ENCODE measurements at regions not wholly inside any gene's neighbourhood (a gene's known extent, or its start where the extent isn't known, plus 50 kb on each side); places are given as distances from the start of the nearest gene placed in this dataset.

DNA sequence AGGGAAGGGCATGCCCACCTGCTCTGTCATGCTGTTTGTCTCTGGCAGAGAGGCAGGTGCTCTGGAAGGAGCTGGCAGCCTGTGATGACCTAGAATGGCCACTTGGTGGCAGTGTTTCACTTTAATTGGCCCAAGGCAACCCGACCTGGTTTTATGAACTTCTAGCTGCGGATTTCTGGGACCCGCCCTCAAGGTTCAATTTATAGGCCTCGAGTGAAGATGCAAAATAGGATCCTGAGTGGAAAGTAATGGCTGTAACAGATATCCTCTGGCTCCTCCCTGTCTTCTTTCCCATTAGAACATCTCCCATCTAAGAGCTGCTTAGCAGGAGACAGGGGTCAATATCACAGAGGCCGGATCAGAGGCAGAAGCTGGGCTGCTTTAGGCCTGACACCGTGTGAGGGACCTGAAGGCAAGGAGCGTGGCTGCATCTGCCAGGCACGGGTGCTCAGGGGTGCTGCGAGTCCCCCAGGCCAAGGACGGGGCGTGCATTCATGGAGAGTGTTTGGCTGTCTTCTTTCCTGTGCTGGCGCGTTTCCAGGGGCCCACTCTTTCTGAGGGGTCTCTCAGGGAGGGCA lies 56.7 kb upstream of the SLC28A3 start:
- TF ChIP-seq NRL (CRISPR knock-in tag; IDR thresholded peaks at IDR 0.05; ENCODE audit: borderline replicate concordance) (no peak), BCL6 (CRISPR knock-in tag; IDR thresholded peaks at IDR 0.05) (no peak), STAG1 (CRISPR knock-in tag; IDR thresholded peaks at IDR 0.05) (peak; percentile 88), SMC3 (IDR thresholded peaks at IDR 0.05; ENCODE audit: low read length) (peak; percentile 81), RAD21 (CRISPR knock-in tag; IDR thresholded peaks at IDR 0.05) (peak; percentile 82)
- TF ChIP-seq, protein P1, sequence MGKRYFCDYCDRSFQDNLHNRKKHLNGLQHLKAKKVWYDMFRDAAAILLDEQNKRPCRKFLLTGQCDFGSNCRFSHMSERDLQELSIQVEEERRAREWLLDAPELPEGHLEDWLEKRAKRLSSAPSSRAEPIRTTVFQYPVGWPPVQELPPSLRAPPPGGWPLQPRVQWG (CRISPR knock-in tag; IDR thresholded peaks at IDR 0.05; ENCODE audit: borderline replicate concordance, low read depth) = no peak
- TF ChIP-seq, protein P2, sequence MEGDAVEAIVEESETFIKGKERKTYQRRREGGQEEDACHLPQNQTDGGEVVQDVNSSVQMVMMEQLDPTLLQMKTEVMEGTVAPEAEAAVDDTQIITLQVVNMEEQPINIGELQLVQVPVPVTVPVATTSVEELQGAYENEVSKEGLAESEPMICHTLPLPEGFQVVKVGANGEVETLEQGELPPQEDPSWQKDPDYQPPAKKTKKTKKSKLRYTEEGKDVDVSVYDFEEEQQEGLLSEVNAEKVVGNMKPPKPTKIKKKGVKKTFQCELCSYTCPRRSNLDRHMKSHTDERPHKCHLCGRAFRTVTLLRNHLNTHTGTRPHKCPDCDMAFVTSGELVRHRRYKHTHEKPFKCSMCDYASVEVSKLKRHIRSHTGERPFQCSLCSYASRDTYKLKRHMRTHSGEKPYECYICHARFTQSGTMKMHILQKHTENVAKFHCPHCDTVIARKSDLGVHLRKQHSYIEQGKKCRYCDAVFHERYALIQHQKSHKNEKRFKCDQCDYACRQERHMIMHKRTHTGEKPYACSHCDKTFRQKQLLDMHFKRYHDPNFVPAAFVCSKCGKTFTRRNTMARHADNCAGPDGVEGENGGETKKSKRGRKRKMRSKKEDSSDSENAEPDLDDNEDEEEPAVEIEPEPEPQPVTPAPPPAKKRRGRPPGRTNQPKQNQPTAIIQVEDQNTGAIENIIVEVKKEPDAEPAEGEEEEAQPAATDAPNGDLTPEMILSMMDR (CRISPR knock-in tag; IDR thresholded peaks at IDR 0.05) = peak; percentile 85
- TF ChIP-seq, protein P3, sequence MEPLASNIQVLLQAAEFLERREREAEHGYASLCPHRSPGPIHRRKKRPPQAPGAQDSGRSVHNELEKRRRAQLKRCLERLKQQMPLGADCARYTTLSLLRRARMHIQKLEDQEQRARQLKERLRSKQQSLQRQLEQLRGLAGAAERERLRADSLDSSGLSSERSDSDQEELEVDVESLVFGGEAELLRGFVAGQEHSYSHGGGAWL (CRISPR knock-in tag; IDR thresholded peaks at IDR 0.05) = no peak
- Histone ChIP-seq H3K27me3 (ENCODE audit: control insufficient read depth in 1 of 2, insufficient read depth in 2 of 2, low read length in 2 of 2) (no peaks in the 10 kb centered on the region), H3K9ac (ENCODE audit: insufficient read depth, low read depth, low read length) (no peak overlapping the region), H3K79me2 (ENCODE audit: insufficient read depth, low read length) (no peaks in the 10 kb centered on the region), H3K27ac (ENCODE audit: extremely low read length, insufficient read depth, low read length) (no peak overlapping the region), H3K9me3 (ENCODE audit: low read length) (no peaks in the 10 kb centered on the region), H3K4me3 (replicated peaks in 1 of 3; ENCODE audit: insufficient read depth in 1 of 3, low read depth in 2 of 3, low read length in 3 of 3) (no peak overlapping the region), H4K20me1 (ENCODE audit: insufficient read depth, low read length) (no peaks in the 10 kb centered on the region), H2AFZ (ENCODE audit: low read length) (no peak overlapping the region), H3K36me3 (replicated peaks in 1 of 2; ENCODE audit: control insufficient read depth in 1 of 2, insufficient read depth in 2 of 2, low read length in 2 of 2) (no peaks in the 10 kb centered on the region), H3K4me2 (ENCODE audit: low read depth, low read length) (no peak overlapping the region), H3K4me1 (ENCODE audit: insufficient read depth, low read length) (no peaks in the 10 kb centered on the region)
- ATAC-seq (peak; percentile 94), FAIRE-seq (peak; percentile 76), DNase-seq (ENCODE audit: low spot score) (peak; percentile 39)
- POLR2A ChIA-PET = no interaction called here
- in situ Hi-C loops (cut with HindIII; ENCODE audit: extremely low pct_ligation_motif_present, low pct_unique_long_range_greater_than_20kb) (loop anchor here (5.0 to 25.0 kb wide), 3 partner anchors 385 to 865 kb away; no protein-coding TSS in a partner anchor), intact Hi-C loops (cut with micrococcal nuclease; ENCODE audit: unreplicated experiment) (loop anchor here (1.0 to 2.0 kb wide), 3 partner anchors 862 to 1214 kb away; no protein-coding TSS in a partner anchor)
- 21% methylated on average over 8 of the region's 13 CpGs for WGBS (ENCODE audit: low lambda C conversion rate)
- CTCF ChIA-PET (ENCODE audit: low intra/inter-chr PET ratio, low total read pairs) = interaction anchor here (1.1 to 1.3 kb wide), 3 partner anchors 384 to 1025 kb away, joined by 3 to 6 read pairs (median 4); no protein-coding TSS in a partner anchor
- BruUV-seq (replicated peaks) = no TSS peak

All from HepG2 (cell line).